ENCODE measurements at regions not wholly inside any gene's neighbourhood (a gene's known extent, or its start where the extent isn't known, plus 50 kb on each side); places are given as distances from the start of the nearest gene placed in this dataset.

DNA sequence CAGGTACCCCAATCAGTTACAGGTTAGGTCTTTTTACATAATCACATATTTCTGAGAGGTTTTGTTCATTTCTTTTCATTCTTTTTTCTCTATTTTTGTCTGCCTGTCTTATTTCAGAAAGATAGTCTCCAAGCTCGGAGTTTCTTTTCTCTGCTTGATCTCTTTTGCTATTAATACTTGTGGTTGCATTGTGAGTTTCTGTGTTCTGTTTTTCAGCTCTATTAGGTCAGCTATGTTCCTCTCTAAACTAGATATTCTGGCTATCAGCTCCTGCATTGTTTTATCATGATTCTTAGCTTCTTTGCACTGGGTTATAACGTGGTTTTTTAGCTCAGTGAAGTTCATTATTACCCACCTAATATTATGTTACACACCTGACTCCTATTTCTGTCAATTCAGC is 914.1 kb downstream of the TRHDE start:
- intact Hi-C loops (cut with DNase I; ENCODE audit: low total_unique reads): no loop called here
- no peak overlapping the region for H3K4me3 ChIP-seq (ENCODE audit: low read depth, poor library complexity, severe bottlenecking)
- TF ChIP-seq, protein P1, sequence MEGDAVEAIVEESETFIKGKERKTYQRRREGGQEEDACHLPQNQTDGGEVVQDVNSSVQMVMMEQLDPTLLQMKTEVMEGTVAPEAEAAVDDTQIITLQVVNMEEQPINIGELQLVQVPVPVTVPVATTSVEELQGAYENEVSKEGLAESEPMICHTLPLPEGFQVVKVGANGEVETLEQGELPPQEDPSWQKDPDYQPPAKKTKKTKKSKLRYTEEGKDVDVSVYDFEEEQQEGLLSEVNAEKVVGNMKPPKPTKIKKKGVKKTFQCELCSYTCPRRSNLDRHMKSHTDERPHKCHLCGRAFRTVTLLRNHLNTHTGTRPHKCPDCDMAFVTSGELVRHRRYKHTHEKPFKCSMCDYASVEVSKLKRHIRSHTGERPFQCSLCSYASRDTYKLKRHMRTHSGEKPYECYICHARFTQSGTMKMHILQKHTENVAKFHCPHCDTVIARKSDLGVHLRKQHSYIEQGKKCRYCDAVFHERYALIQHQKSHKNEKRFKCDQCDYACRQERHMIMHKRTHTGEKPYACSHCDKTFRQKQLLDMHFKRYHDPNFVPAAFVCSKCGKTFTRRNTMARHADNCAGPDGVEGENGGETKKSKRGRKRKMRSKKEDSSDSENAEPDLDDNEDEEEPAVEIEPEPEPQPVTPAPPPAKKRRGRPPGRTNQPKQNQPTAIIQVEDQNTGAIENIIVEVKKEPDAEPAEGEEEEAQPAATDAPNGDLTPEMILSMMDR (IDR thresholded peaks at IDR 0.05): no peak
- no peak for TF ChIP-seq POLR2A (IDR thresholded peaks at IDR 0.05)
- WGBS, 2 donors: 76 to 81% methylated on average over 2 of the region's 2 CpGs
- no peak for DNase-seq (ENCODE audit: low spot score in 2 of 2)

DNA sequence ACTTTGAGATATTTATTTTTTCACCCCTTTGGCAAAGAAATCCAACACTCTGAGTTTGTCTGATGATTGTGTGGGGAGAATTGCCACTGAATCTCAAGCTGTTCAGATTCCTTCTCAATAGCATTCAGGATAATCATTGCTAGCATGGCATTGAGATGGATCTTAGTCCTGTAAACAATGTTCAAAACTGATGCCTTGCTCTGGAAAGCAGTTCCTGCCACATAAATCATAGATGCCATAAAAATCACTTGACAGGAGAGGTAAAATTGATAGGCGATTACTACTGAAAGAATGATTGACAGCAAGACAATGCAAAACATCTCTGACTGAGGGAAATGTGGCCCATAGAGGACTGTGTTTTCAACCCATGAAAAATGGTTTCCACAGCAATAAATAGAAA is 915.6 kb downstream of the TRHDE start:
- DNase-seq (ENCODE audit: low spot score in 2 of 2): no peak
- TF ChIP-seq, protein P1 (IDR thresholded peaks at IDR 0.05): no peak
- no peak overlapping the region for H3K4me3 ChIP-seq (ENCODE audit: low read depth, poor library complexity, severe bottlenecking)
- WGBS, 2 donors: 67 to 85% methylated on average over 1 of the region's 1 CpG
- intact Hi-C loops (cut with DNase I; ENCODE audit: low total_unique reads): no loop called here

DNA sequence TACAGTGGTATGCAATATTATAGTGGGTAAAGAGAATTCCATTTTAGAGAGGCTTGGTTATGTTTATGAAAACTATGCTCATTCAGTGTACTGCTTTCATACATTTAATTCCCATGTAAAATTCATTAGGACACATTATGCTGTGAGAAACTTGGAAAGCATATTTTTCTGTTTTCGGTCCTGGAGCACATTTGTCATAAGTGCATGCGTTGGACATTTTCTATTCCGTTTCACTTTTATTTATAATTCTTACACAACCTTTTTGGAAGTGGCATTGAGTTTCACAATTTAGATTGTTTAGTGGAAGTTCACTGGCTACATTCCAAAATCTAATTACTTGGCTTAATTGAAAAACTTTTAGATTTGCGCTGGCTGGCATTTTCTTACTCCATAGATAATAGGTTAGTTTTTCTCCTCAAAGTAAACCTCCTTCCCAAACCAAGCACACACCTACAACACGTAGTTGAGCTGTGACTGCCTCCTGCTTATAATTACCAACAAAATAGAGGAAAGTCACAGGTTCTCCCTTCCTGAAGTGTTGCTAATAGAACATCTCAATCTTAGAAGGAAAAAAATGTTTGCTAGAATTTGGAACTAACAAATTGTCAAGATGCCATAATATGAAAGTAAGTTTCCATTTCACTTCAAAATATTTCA is 938.5 kb downstream of the TRHDE start:
- intact Hi-C loops (cut with DNase I; ENCODE audit: low total_unique reads): no loop called here
- DNase-seq (ENCODE audit: low spot score in 2 of 2): no peak
- TF ChIP-seq, protein P1 (IDR thresholded peaks at IDR 0.05): no peak
- TF ChIP-seq POLR2A (IDR thresholded peaks at IDR 0.05): no peak
- 70 to 71% methylated on average over 5 of the region's 5 CpGs for WGBS, 2 donors
- H3K4me3 ChIP-seq (ENCODE audit: low read depth, poor library complexity, severe bottlenecking): no peak overlapping the region

DNA sequence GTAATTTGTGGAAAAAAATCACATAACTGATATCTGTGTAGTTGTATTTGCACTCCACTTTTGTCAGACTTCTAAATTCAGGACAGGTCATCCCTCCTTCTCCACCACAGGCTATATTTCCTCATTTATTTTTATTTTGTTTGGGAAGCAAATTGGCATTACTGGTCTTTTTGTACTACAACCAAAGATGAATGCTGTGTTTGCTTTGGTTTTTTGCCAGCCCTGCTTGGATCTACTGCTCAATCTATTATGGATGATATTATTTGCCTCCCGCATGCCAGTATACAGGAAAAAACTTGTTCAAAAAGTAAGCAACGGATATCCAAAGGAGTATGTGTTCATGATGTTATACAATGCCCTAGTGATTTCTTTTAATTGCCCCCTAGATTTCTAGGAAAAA is 948.8 kb downstream of the TRHDE start:
- intact Hi-C loops (cut with DNase I; ENCODE audit: low total_unique reads): no loop called here
- WGBS, 2 donors: 39 to 70% methylated on average over 2 of the region's 2 CpGs

DNA sequence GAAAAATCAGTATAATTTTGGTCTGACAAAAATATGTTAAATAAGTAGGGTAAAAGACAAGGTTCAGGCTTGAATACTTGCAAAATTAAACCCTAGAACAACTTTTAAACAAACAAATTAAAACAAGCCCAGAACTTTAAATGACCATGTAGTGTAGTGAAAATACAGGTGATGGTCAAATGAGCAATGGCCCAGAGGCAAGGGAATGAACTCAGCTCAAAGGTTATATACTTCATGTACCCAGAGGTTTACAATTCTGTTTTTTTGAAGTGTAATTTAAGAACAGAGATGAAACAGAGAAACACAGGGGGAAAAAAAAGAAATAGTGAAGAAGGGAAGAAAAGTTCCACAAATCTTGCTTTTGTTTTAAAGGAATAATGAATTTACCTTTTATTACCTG is 949.2 kb downstream of the TRHDE start:
- intact Hi-C loops (cut with DNase I; ENCODE audit: low total_unique reads): no loop called here
- no peak overlapping the region for H3K4me3 ChIP-seq (ENCODE audit: low read depth, poor library complexity, severe bottlenecking)
- TF ChIP-seq POLR2A (IDR thresholded peaks at IDR 0.05): no peak
- TF ChIP-seq, protein P1 (IDR thresholded peaks at IDR 0.05): no peak
- DNase-seq (ENCODE audit: low spot score in 2 of 2): no peak

More for the DNA sequence above, 948.8 kb downstream of the TRHDE start:
- no peak for DNase-seq (ENCODE audit: low spot score in 2 of 2)
- TF ChIP-seq, protein P1 (IDR thresholded peaks at IDR 0.05): no peak
- no peak for TF ChIP-seq POLR2A (IDR thresholded peaks at IDR 0.05)
- no peak overlapping the region for H3K4me3 ChIP-seq (ENCODE audit: low read depth, poor library complexity, severe bottlenecking)

DNA sequence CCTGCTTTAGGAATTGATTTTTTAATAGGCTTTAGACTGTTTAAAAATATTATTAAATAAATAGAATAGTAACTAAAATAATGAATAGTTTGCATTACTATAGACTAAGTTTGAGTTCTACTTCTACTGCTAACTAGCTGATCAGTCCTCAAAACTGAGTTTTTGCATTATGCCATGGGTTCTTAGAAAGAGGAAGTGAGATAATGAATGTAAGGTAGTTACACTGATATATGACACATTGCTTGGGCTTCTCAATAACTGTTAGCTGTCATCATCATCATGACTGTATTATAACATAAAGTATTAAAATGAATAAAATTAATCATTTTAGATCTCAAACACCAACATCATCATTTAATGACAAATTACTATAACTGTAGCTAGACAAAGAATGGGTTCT is 949.7 kb downstream of the TRHDE start:
- TF ChIP-seq, protein P1 (IDR thresholded peaks at IDR 0.05): no peak
- no peak for TF ChIP-seq POLR2A (IDR thresholded peaks at IDR 0.05)
- DNase-seq (ENCODE audit: low spot score in 2 of 2): no peak
- intact Hi-C loops (cut with DNase I; ENCODE audit: low total_unique reads): no loop called here
- no peak overlapping the region for H3K4me3 ChIP-seq (ENCODE audit: low read depth, poor library complexity, severe bottlenecking)
